ENCODE measurements at regions not wholly inside any gene's neighbourhood (a gene's known extent, or its start where the extent isn't known, plus 50 kb on each side); places are given as distances from the start of the nearest gene placed in this dataset.
"Not testable (repeated sequence)": the region's sequence is repeated elsewhere in the genome, so short reads cannot be mapped to it uniquely, and the experiment has no call there.

GRCh38 chr18:10169814-10170213 lies 256.0 kb downstream of the VAPA start:
- DNase-seq (ENCODE audit: low read depth): no peak

GRCh38 chr18:10170375-10170774 lies 256.6 kb downstream of the VAPA start:
- DNase-seq (ENCODE audit: low read depth): no peak

- not testable (repeated sequence) for DNase-seq (ENCODE audit: low read depth)
These were observed 261.5 kb downstream of the VAPA start for GRCh38 chr18:10175333-10175732.

- DNase-seq (ENCODE audit: low read depth): not testable (repeated sequence)
These were observed 265.5 kb downstream of the VAPA start for GRCh38 chr18:10179326-10179725.

GRCh38 chr18:10182009-10182624 lies 268.3 kb downstream of the VAPA start:
- no peak for DNase-seq (ENCODE audit: low read depth)

GRCh38 chr18:10184776-10185175 lies 269.7 kb upstream of the APCDD1 start:
- no peak for DNase-seq (ENCODE audit: low read depth)

GRCh38 chr18:10188971-10189810 lies 265.2 kb upstream of the APCDD1 start:
- DNase-seq (ENCODE audit: low read depth): no peak

- DNase-seq (ENCODE audit: low read depth): peak; percentile 42
These were observed 263.9 kb upstream of the APCDD1 start for GRCh38 chr18:10190564-10190963.

- no peak for DNase-seq (ENCODE audit: low read depth)
These were observed 261.0 kb upstream of the APCDD1 start for GRCh38 chr18:10193444-10193843.

- DNase-seq (ENCODE audit: low read depth): no peak
These were observed 259.8 kb upstream of the APCDD1 start for GRCh38 chr18:10194592-10194991.

- DNase-seq (ENCODE audit: low read depth): no peak
These were observed 258.9 kb upstream of the APCDD1 start for GRCh38 chr18:10195529-10195928.

GRCh38 chr18:10197097-10197496 lies 257.3 kb upstream of the APCDD1 start:
- DNase-seq (ENCODE audit: low read depth): no peak

- no peak for DNase-seq (ENCODE audit: low read depth)
These were observed 253.2 kb upstream of the APCDD1 start for GRCh38 chr18:10201226-10201625.

GRCh38 chr18:10201659-10202058 lies 252.8 kb upstream of the APCDD1 start:
- DNase-seq (ENCODE audit: low read depth): no peak

- no peak for DNase-seq (ENCODE audit: low read depth)
These were observed 251.6 kb upstream of the APCDD1 start for GRCh38 chr18:10202845-10203321.

GRCh38 chr18:10205151-10205550 lies 249.3 kb upstream of the APCDD1 start:
- DNase-seq (ENCODE audit: low read depth): peak; percentile 38

GRCh38 chr18:10207682-10208345 lies 246.6 kb upstream of the APCDD1 start:
- DNase-seq (ENCODE audit: low read depth): no peak

- DNase-seq (ENCODE audit: low read depth): no peak
These were observed 245.1 kb upstream of the APCDD1 start for GRCh38 chr18:10209302-10209701.

GRCh38 chr18:10210057-10210633 lies 244.3 kb upstream of the APCDD1 start:
- DNase-seq (ENCODE audit: low read depth): no peak

GRCh38 chr18:10213526-10213925 lies 240.9 kb upstream of the APCDD1 start:
- DNase-seq (ENCODE audit: low read depth): no peak

- DNase-seq (ENCODE audit: low read depth): no peak
These were observed 239.0 kb upstream of the APCDD1 start for GRCh38 chr18:10215446-10215845.

GRCh38 chr18:10216791-10217190 lies 237.6 kb upstream of the APCDD1 start:
- no peak for DNase-seq (ENCODE audit: low read depth)

GRCh38 chr18:10217211-10217610 lies 237.2 kb upstream of the APCDD1 start:
- no peak for DNase-seq (ENCODE audit: low read depth)
